ENCODE measurements at regions not wholly inside any gene's neighbourhood (a gene's known extent, or its start where the extent isn't known, plus 50 kb on each side); places are given as distances from the start of the nearest gene placed in this dataset.
"Not testable (repeated sequence)": the region's sequence is repeated elsewhere in the genome, so short reads cannot be mapped to it uniquely, and the experiment has no call there.

- no peak for DNase-seq
Measured at GRCh38 chr13:97878431-97879375, 74.8 kb upstream of the IPO5 start.

DNA sequence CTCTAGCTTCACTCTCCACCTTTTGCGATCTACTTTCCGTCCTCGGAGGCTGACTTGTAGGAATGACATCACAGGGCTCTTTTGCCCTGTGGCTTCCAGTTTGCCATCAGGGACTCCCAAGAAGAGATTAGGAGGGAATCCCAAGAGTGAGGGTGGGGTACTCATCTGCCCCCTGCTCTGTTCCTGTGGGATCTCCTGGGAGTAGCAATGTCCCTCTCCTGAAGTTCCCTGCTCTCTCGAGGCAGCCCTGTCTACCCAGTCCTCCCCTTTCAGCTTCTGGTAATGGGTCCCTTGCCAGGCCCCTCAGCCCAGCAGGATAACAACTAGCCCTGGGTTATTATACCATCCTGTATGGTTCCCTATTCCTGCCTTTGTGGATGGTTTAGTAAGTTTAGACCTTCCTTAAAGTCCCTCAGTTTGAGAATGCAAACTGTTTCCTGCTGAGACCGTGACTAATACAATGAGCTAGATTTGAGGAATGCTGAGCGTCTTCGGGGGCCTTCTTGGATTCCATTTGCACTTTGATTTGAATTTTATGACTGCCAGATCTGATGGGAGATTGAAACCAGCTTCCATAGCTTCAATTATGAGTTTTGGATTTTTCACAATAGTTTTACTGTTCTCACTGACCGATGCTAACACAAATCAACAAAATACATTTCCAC lies 73.7 kb upstream of the IPO5 start:
- no peak for DNase-seq

DNA sequence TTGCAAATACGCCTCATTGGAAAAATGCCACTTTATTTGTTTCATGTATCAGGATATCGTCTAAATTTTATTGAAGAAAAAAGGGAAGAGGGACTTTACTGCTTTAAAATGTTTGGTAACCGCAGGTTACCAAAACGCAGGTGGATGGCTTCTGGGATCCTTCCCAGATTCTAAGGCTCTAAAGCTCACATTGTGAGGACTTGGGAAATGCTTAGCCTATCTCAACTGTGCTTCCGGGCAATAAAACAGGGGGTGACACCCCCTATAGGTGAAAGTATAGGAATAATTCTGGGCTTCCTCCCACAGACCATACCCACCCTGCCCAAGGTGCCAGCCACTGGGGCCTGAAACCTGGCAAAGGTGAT lies 73.2 kb upstream of the IPO5 start:
- no peak for DNase-seq

DNA sequence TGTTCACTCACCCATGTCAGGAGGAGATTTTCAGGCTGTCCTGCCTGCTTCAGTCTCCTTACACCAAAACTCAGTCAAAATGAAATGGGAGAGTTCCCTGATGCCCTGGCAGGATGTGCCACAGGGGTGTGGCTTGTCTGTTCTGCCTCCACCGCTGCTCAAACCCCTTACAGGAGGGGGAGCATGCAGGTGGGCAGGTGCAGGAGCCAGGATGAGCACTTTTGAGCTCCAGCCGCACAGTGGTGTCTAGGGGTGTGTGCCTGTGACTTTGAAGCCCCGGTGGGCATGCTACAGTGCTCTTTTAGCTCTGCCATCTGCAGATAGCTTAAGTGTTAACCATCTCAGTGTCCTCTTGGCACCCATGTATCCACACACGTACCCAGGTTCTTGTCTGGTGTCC lies 71.9 kb upstream of the IPO5 start:
- DNase-seq: no peak

DNA sequence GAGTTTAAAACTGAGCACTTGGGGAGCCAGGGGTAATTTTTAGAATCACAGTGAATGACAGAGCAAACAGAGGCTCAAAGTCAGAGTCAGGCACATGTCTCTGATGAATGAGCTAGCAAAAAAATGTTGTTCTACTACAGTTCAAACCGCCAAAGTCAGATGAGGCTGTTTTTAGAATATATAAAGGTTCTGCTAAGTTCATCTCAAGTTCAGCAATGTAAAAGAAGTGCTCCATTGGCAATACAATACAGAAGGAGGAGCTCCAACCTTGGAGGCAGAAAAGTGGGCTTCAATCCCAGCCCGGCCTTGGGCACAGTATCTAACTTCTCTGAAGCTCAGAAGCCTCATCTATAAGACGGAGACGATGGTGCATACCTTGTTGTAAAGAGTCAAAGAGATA lies 70.1 kb upstream of the IPO5 start:
- DNase-seq: no peak

DNA sequence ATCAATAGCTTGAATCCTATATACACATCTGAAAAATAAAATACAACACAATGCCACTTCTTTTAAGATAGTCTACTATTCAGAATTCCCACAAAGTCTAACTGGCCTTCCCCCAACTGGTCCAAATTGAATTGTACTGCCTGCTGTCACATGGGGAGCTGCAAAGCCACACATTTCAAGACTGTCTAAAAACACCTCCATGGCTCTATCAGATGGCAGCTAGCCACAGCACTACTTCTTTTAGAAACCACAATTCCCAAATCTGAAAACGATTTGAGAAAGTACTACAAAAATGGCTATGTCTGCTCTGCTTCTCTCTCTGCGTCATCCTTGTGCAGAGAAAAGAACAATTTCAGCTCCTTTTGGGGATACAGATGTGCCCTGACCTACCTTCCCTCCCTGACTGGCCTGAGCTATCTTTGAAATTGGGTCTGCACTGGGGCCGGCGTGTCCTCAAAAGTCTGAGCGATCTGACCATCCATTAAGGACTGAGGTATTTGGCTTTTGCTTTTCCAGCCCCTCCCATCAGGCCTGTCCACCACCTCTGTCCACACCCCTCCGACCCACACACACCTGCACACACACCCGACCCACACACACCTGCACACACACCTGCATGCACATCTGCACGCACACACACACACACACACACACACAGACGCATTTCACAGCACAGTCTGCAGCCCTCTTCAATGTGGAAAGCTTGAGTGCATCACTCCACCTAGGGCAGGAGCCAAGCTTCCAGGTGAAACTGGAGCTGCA lies 68.6 kb upstream of the IPO5 start:
- DNase-seq: no peak

DNA sequence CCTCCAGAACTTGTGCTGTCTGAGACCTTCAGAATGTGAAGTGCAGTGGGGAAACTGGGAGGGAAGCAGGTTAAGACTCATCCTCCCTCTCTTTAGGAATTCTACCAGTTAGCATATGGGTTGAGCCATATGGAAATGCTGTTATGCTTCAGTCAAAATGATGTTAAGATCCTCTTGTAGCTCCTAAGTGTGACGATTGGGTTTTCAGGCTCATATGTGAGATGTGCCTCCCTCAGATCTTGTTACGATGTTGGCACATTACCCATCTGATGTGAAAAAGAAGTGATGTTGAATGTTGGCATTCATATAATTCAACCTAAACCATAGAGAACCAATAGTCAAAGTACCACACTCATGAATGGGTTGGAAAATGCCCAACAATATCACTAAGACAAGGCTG lies 67.8 kb upstream of the IPO5 start:
- no peak for DNase-seq

DNA sequence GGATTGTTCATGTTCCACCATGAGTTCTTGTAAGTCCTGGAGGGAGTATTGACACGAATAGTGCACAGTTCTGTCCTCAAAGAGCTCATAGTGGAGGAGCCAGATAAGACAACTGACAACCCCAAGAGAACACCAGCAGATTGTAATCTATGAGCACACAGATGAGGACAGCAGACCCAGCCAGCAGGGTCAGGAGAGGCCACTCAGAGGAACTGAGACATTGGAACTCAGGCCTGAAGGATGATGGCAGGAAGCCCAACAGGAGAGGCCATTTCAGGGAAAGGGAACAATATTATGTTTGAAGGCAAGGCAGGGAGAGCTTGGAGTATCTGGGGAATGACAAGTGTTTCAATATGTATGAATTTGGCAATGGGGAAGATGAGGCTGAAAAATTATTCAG lies 63.7 kb upstream of the IPO5 start:
- DNase-seq: no peak

DNA sequence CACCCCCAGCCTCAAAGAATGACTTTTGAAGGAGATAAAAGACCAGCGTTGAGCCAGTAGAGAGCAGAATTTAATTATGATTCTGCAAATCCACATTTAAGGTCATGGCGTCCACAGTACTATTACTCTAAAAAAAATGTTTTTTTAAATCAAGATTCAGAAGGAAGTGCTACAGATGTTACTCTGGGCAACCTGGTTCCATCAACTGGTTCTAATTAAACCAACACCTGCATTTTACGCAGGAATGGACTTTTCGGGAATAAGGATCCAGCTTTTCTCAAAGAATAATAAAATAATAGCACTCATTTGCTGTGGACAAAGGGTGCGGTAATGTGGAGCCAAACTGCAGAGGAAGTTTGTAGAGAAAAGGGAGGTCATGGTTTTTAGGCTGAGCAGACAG lies 62.9 kb upstream of the IPO5 start:
- DNase-seq: no peak

GRCh38 chr13:97891964-97892363 lies 61.5 kb upstream of the IPO5 start:
- DNase-seq: not testable (repeated sequence)

GRCh38 chr13:97892717-97893116 lies 60.8 kb upstream of the IPO5 start:
- no peak for DNase-seq

- no peak for DNase-seq
Measured at GRCh38 chr13:97895383-97895782, 58.1 kb upstream of the IPO5 start.

DNA sequence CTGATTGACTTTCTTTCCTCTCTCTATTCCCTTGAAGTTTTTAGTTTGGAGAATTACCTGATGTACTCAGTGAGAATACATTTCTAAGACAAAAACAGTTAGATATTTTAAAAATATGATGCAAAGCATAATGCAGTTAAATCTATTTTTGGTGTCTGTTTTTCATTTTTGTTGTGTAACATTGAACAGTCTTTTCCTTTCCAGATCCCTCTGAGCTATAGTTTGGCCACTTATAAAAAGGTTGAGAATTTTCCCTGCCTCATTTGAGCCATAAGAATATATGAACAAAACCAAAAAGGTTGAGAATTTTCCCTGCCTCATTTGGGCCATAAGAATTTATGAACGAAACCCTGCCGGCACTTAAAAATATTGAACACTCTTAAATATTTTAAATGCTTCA lies 57.0 kb upstream of the IPO5 start:
- no peak for DNase-seq

DNA sequence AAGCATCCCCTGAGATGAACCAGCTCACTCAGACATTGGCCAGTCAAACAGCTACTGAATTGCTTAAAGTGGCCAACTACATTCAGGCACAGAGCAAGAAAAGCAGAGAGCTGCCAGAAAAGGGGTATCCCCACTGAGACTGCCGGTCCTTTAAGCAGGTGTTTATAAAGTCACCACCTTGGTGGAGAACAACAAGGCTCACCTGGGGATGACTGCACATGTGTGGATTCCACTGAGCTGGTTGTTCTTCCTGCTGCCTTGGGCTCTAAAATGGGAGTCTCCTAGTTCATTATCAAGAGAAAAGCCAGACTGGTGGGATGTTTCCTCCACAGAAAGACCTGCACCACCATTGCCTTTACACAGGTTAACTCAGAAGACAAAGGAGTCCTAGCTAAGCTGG lies 51.8 kb upstream of the IPO5 start:
- DNase-seq: no peak

All from right kidney (tissue), 1 donor.